Astrocyte (in vitro differentiated cells and primary cell): ENCODE measurements at regions not wholly inside any gene's neighbourhood (a gene's known extent, or its start where the extent isn't known, plus 50 kb on each side); places are given as distances from the start of the nearest gene placed in this dataset.

Experiments
- DNase-seq: peaks from one replicate; pipeline ENCODE4 v3.0.0-alpha.2; 2010; ENCODE audit warnings: low read depth
- FAIRE-seq: peaks from 2 replicates; lab custom pipeline; 2011; peaks lifted over from hg19 to GRCh38; lab: Jason Lieb, UNC
- H2AFZ ChIP-seq: 2 replicates; pipeline ENCODE4 v1.6.0; 2012; ENCODE audit warnings: low read depth, low read length, inconsistent platforms
- H3K27ac ChIP-seq: 2 replicates; pipeline ENCODE4 v1.5.1; 2011; ENCODE audit warnings: low read depth, low read length, inconsistent platforms
- H3K27me3 ChIP-seq: 2 replicates; pipeline ENCODE4 v1.6.0; 2011; ENCODE audit warnings: low read length, inconsistent platforms; ENCODE audit not compliant: insufficient read depth
- H3K36me3 ChIP-seq: 2 replicates; pipeline ENCODE4 v1.5.1; 2011; ENCODE audit warnings: low read length, inconsistent platforms; ENCODE audit not compliant: insufficient read depth
- H3K4me1 ChIP-seq: 2 replicates; pipeline ENCODE4 v1.5.1; 2011; ENCODE audit warnings: low read length, inconsistent platforms; ENCODE audit not compliant: insufficient read depth
- H3K4me2 ChIP-seq: 2 replicates; pipeline ENCODE4 v1.6.0; 2012; ENCODE audit warnings: low read length, inconsistent platforms
- H3K4me3 ChIP-seq: 2 replicates; pipeline ENCODE4 v1.5.1; 2011; ENCODE audit warnings: low read depth, mild to moderate bottlenecking, low read length, inconsistent platforms; ENCODE audit not compliant: insufficient read depth
- H3K79me2 ChIP-seq: 2 replicates; pipeline ENCODE4 v1.6.0; 2012; ENCODE audit warnings: mild to moderate bottlenecking, low read length, inconsistent platforms; ENCODE audit not compliant: insufficient read depth
- H3K9ac ChIP-seq: 2 replicates; pipeline ENCODE4 v1.6.0; 2012; ENCODE audit warnings: mild to moderate bottlenecking, low read length, inconsistent platforms
- H3K9me3 ChIP-seq: 2 replicates; pipeline ENCODE4 v1.5.1; 2012; ENCODE audit warnings: low read depth, mild to moderate bottlenecking, low read length, inconsistent platforms; ENCODE audit not compliant: insufficient read depth
- H4K20me1 ChIP-seq: 2 replicates; pipeline ENCODE4 v1.6.0; 2012; ENCODE audit warnings: low read length, inconsistent platforms; ENCODE audit not compliant: insufficient read depth
- H3K27ac Mint-ChIP-seq: one replicate; pipeline ENCODE4 v1.8.0; 2021; ENCODE audit warnings: mild to moderate bottlenecking, mixed read lengths; ENCODE audit not compliant: unreplicated experiment
- H3K27me3 Mint-ChIP-seq: one replicate; pipeline ENCODE4 v1.8.0; 2021; ENCODE audit warnings: low read depth, mixed read lengths; ENCODE audit not compliant: unreplicated experiment
- H3K36me3 Mint-ChIP-seq: one replicate; pipeline ENCODE4 v1.8.0; 2021; ENCODE audit warnings: low read depth, mixed read lengths; ENCODE audit not compliant: unreplicated experiment
- H3K4me1 Mint-ChIP-seq: one replicate; pipeline ENCODE4 v1.8.0; 2021; ENCODE audit warnings: low read depth, mixed read lengths; ENCODE audit not compliant: unreplicated experiment
- H3K4me3 Mint-ChIP-seq: one replicate; pipeline ENCODE4 v1.8.0; 2021; ENCODE audit warnings: mild to moderate bottlenecking, moderate library complexity, mixed read lengths; ENCODE audit not compliant: unreplicated experiment
- H3K9me3 Mint-ChIP-seq: one replicate; pipeline ENCODE4 v1.8.0; 2021; ENCODE audit warnings: mild to moderate bottlenecking, mixed read lengths; ENCODE audit not compliant: unreplicated experiment
- EZH2 ChIP-seq: IDR thresholded peaks from 2 replicates; pipeline ENCODE4 v1.6.1; 2012; ENCODE audit warnings: mild to moderate bottlenecking, low read length, inconsistent platforms; ENCODE audit not compliant: insufficient read depth
- TF ChIP-seq, protein P1 (sequence below): IDR thresholded peaks from 2 replicates; pipeline ENCODE4 v1.5.1; 2011; ENCODE audit warnings: low read depth, mild to moderate bottlenecking, inconsistent platforms, low read length, moderate library complexity; ENCODE audit not compliant: insufficient read depth

GRCh38 chr10:78808736-78809367 lies 259.9 kb upstream of the ZMIZ1 start:
- DNase-seq = no peak
- Histone ChIP-seq H3K79me2 (no peaks in the 10 kb centered on the region), H3K36me3 (no peaks in the 10 kb centered on the region), H2AFZ (no peak overlapping the region), H4K20me1 (no peaks in the 10 kb centered on the region), H3K4me2 (no peak overlapping the region), H3K4me1 (peaks cover 19% of the 10 kb centered on the region), H3K27ac (no peak overlapping the region), H3K4me3 (no peak overlapping the region), H3K9ac (no peak overlapping the region), H3K9me3 (no peaks in the 10 kb centered on the region), H3K27me3 (peaks cover 20% of the 10 kb centered on the region)
- no peak for FAIRE-seq
- H3K4me1 Mint-ChIP-seq = peaks cover 20% of the 10 kb centered on the region
- no peak overlapping the region for H3K4me3 Mint-ChIP-seq
- no peak overlapping the region for H3K27ac Mint-ChIP-seq
- peaks cover 61% of the 10 kb centered on the region for H3K27me3 Mint-ChIP-seq
- H3K36me3 Mint-ChIP-seq = peaks cover 2% of the 10 kb centered on the region
- H3K9me3 Mint-ChIP-seq = peaks cover 4% of the 10 kb centered on the region
- TF ChIP-seq, protein P1, sequence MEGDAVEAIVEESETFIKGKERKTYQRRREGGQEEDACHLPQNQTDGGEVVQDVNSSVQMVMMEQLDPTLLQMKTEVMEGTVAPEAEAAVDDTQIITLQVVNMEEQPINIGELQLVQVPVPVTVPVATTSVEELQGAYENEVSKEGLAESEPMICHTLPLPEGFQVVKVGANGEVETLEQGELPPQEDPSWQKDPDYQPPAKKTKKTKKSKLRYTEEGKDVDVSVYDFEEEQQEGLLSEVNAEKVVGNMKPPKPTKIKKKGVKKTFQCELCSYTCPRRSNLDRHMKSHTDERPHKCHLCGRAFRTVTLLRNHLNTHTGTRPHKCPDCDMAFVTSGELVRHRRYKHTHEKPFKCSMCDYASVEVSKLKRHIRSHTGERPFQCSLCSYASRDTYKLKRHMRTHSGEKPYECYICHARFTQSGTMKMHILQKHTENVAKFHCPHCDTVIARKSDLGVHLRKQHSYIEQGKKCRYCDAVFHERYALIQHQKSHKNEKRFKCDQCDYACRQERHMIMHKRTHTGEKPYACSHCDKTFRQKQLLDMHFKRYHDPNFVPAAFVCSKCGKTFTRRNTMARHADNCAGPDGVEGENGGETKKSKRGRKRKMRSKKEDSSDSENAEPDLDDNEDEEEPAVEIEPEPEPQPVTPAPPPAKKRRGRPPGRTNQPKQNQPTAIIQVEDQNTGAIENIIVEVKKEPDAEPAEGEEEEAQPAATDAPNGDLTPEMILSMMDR = no peak

DNA sequence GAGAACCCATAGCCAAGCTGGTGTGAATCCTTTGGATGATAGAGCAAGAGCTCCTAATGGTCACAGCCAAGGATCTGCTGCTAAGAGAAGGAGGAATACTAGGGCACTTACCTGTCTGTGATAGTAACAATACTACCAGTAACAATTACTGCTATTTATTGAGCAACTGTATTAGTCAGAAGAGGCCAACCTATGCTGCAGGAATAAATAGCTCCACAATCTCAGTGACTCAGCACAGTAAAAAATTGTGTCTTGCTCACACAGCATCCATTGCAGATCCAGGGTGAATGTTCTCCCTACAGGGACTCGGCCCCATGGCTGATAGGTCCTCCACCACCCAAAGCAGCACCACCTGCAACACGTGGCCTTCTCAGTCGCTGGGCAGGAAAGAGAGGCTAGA lies 257.6 kb upstream of the ZMIZ1 start:
- Histone ChIP-seq H3K4me1 (no peaks in the 10 kb centered on the region), H3K9ac (no peak overlapping the region), H3K27ac (no peak overlapping the region), H3K9me3 (no peaks in the 10 kb centered on the region), H3K79me2 (no peaks in the 10 kb centered on the region), H3K36me3 (no peaks in the 10 kb centered on the region), H3K4me3 (no peak overlapping the region), H3K4me2 (no peak overlapping the region), H3K27me3 (peaks cover 25% of the 10 kb centered on the region), H2AFZ (no peak overlapping the region), H4K20me1 (no peaks in the 10 kb centered on the region)
- H3K27ac Mint-ChIP-seq = no peak overlapping the region
- H3K9me3 Mint-ChIP-seq = peaks cover 4% of the 10 kb centered on the region
- TF ChIP-seq, protein P1 = no peak
- TF ChIP-seq EZH2 = no peak
- H3K36me3 Mint-ChIP-seq = peaks cover 2% of the 10 kb centered on the region
- FAIRE-seq (no peak), DNase-seq (no peak)
- H3K4me3 Mint-ChIP-seq = no peak overlapping the region
- H3K27me3 Mint-ChIP-seq = peaks cover 69% of the 10 kb centered on the region
- peaks cover 6% of the 10 kb centered on the region for H3K4me1 Mint-ChIP-seq

GRCh38 chr10:78812571-78813318 lies 256.0 kb upstream of the ZMIZ1 start:
- H3K4me2 ChIP-seq = no peak overlapping the region
- H3K4me3 ChIP-seq = no peak overlapping the region
- Mint-ChIP-seq H3K4me1 (no peaks in the 10 kb centered on the region), H3K9me3 (peaks cover 4% of the 10 kb centered on the region), H3K4me3 (no peak overlapping the region), H3K36me3 (no peaks in the 10 kb centered on the region), H3K27me3 (peaks cover 72% of the 10 kb centered on the region), H3K27ac (no peak overlapping the region)
- no peak overlapping the region for H2AFZ ChIP-seq
- no peak for DNase-seq
- H3K27me3 ChIP-seq = peaks cover 25% of the 10 kb centered on the region
- H3K9ac ChIP-seq = no peak overlapping the region
- no peaks in the 10 kb centered on the region for H3K79me2 ChIP-seq
- H3K9me3 ChIP-seq = no peaks in the 10 kb centered on the region
- no peaks in the 10 kb centered on the region for H3K4me1 ChIP-seq
- no peak overlapping the region for H3K27ac ChIP-seq
- H4K20me1 ChIP-seq = no peaks in the 10 kb centered on the region
- H3K36me3 ChIP-seq = no peaks in the 10 kb centered on the region
- no peak for FAIRE-seq
- TF ChIP-seq, protein P1 = no peak
- no peak for TF ChIP-seq EZH2
